NCI-H524 (cell line): ENCODE measurements at regions not wholly inside any gene's neighbourhood (a gene's known extent, or its start where the extent isn't known, plus 50 kb on each side); places are given as distances from the start of the nearest gene placed in this dataset.
A peak's percentile ranks its signal among the peaks of the same experiment; 100 is the strongest.
"Not testable (repeated sequence)": the region's sequence is repeated elsewhere in the genome, so short reads cannot be mapped to it uniquely, and the experiment has no call there.

Source experiments
- DNase-seq, 2 experiments: peaks; one replicate each; lab custom pipeline; 2025; lab: John Stamatoyannopoulos, UW

GRCh38 chr2:136286423-136286822, 168.5 kb upstream of the CXCR4 start:
- DNase-seq: no peak

GRCh38 chr2:136284226-136285119, 166.5 kb upstream of the CXCR4 start:
- no peak for DNase-seq

GRCh38 chr2:136282251-136282650, 164.3 kb upstream of the CXCR4 start:
- DNase-seq: no peak

GRCh38 chr2:136281281-136282114, 163.5 kb upstream of the CXCR4 start:
- no peak for DNase-seq

GRCh38 chr2:136266346-136266745, 148.4 kb upstream of the CXCR4 start:
- DNase-seq: not testable (repeated sequence)

- DNase-seq: no peak
Observed at GRCh38 chr2:136259551-136259950, 141.6 kb upstream of the CXCR4 start.

- DNase-seq: no peak
Observed at GRCh38 chr2:136257893-136258292, 139.9 kb upstream of the CXCR4 start.

- DNase-seq: peak in 1 of 2 experiments; percentile 59
Observed at GRCh38 chr2:136255648-136256461, 137.9 kb upstream of the CXCR4 start.

- DNase-seq: no peak
Observed at GRCh38 chr2:136255127-136255526, 137.2 kb upstream of the CXCR4 start.

- no peak for DNase-seq
Observed at GRCh38 chr2:136254681-136255080, 136.7 kb upstream of the CXCR4 start.

- DNase-seq: no peak
Observed at GRCh38 chr2:136253288-136254004, 135.5 kb upstream of the CXCR4 start.

- no peak for DNase-seq
Observed at GRCh38 chr2:136251885-136252585, 134.1 kb upstream of the CXCR4 start.

GRCh38 chr2:136251197-136251884, 133.4 kb upstream of the CXCR4 start:
- no peak for DNase-seq

- DNase-seq: peak in 1 of 2 experiments; percentile 34
Observed at GRCh38 chr2:136250131-136250530, 132.2 kb upstream of the CXCR4 start.

- no peak for DNase-seq
Observed at GRCh38 chr2:136248907-136249306, 131.0 kb upstream of the CXCR4 start.

- peak; percentile 35 to 82 for DNase-seq
Observed at GRCh38 chr2:136248242-136248641, 130.3 kb upstream of the CXCR4 start.

GRCh38 chr2:136247204-136247950, 129.4 kb upstream of the CXCR4 start:
- DNase-seq: peak; percentile 41 to 72

GRCh38 chr2:136246086-136246669, 128.2 kb upstream of the CXCR4 start:
- DNase-seq: peak in 1 of 2 experiments; percentile 2

GRCh38 chr2:136245211-136245610, 127.3 kb upstream of the CXCR4 start:
- DNase-seq: no peak
